Epithelial cell of proximal tubule (primary cell): ENCODE measurements at regions not wholly inside any gene's neighbourhood (a gene's known extent, or its start where the extent isn't known, plus 50 kb on each side); places are given as distances from the start of the nearest gene placed in this dataset.
A peak's percentile ranks its signal among the peaks of the same experiment; 100 is the strongest.

Experiments used
- DNase-seq: peaks from one replicate; pipeline ENCODE4 v3.0.0-alpha.2; 2011; ENCODE audit warnings: low read depth
- H3K4me3 ChIP-seq: 2 replicates; pipeline ENCODE4 v1.5.1; 2011; ENCODE audit warnings: low read depth, mild to moderate bottlenecking, low read length
- CTCF ChIP-seq: conservative IDR thresholded peaks from 2 replicates; pipeline ENCODE4 v1.5.1; 2012; ENCODE audit warnings: low read depth, mild to moderate bottlenecking, low read length

- no peak for TF ChIP-seq CTCF
- no peak for DNase-seq
- no peak overlapping the region for H3K4me3 ChIP-seq
Observed at GRCh38 chr4:188818300-188818699, 679.1 kb downstream of the TRIML1 start.

- no peak for TF ChIP-seq CTCF
- DNase-seq = no peak
- H3K4me3 ChIP-seq = no peak overlapping the region
Observed at GRCh38 chr4:188819233-188819632, 680.0 kb downstream of the TRIML1 start.

- no peak for DNase-seq
- H3K4me3 ChIP-seq = no peak overlapping the region
- TF ChIP-seq CTCF = no peak
Observed at GRCh38 chr4:188821500-188821899, 682.3 kb downstream of the TRIML1 start.

GRCh38 chr4:188822698-188823097 lies 683.5 kb downstream of the TRIML1 start:
- TF ChIP-seq CTCF = no peak
- H3K4me3 ChIP-seq = no peak overlapping the region
- DNase-seq = peak; percentile 9

GRCh38 chr4:188824553-188824952 lies 685.3 kb downstream of the TRIML1 start:
- DNase-seq = no peak
- H3K4me3 ChIP-seq = no peak overlapping the region
- TF ChIP-seq CTCF = no peak

GRCh38 chr4:188826393-188826792 lies 687.2 kb downstream of the TRIML1 start:
- DNase-seq = no peak
- no peak overlapping the region for H3K4me3 ChIP-seq

More at GRCh38 chr4:188826393-188826792, 687.2 kb downstream of the TRIML1 start:
- no peak for TF ChIP-seq CTCF
